Vagina (tissue), 2 donors: ENCODE measurements at regions not wholly inside any gene's neighbourhood (a gene's known extent, or its start where the extent isn't known, plus 50 kb on each side); places are given as distances from the start of the nearest gene placed in this dataset.

Source experiments
- CTCF ChIP-seq, 3 experiments: fragments of 450-650 bp in 2 of 3; fragments of 200-600 bp in 1 of 3; sonication (generic) in 1 of 3; IDR thresholded peaks; one replicate each; pipeline ENCODE4 v1.5.1; 2017 to 2019; ENCODE audit warnings: antibody characterized with exemption in 3 of 3, mild to moderate bottlenecking in 2 of 3, moderate library complexity in 2 of 3
- POLR2A ChIP-seq, 2 donors: fragments of 450-650 bp; IDR thresholded peaks; one replicate each; pipeline ENCODE4 v1.6.1; 2017; ENCODE audit warnings: antibody characterized with exemption in 2 of 2, mild to moderate bottlenecking in 2 of 2, moderate library complexity in 2 of 2
- POLR2AphosphoS5 ChIP-seq, 2 donors: sonication (generic); formaldehyde crosslinking; IDR thresholded peaks; one replicate each; pipeline ENCODE4 v1.9.0; 2017; ENCODE audit warnings: antibody characterized with exemption in 2 of 2, mild to moderate bottlenecking in 2 of 2, low read depth in 1 of 2; ENCODE audit not compliant: insufficient read depth in 1 of 2

- TF ChIP-seq CTCF (IDR thresholded peaks at IDR 0.05) (no peak), POLR2A (IDR thresholded peaks at IDR 0.05) (no peak), POLR2AphosphoS5 (IDR thresholded peaks at IDR 0.05; ENCODE audit: insufficient read depth in 1 of 2, low read depth in 1 of 2) (no peak)
Measured at GRCh38 chr16:25614716-25615265, 77.0 kb upstream of the HS3ST4 start.
